ENCODE measurements at regions not wholly inside any gene's neighbourhood (a gene's known extent, or its start where the extent isn't known, plus 50 kb on each side); places are given as distances from the start of the nearest gene placed in this dataset.

GRCh38 chr3:188036375-188037194, 117.4 kb upstream of the LPP start:
- Histone ChIP-seq H3K36me3 (ENCODE audit: control insufficient read depth in 2 of 3, insufficient read depth in 3 of 3, low read length in 3 of 3) (no peaks in the 10 kb centered on the region), H3K27ac (ENCODE audit: low read depth in 2 of 2, low read length in 2 of 2) (no peak overlapping the region), H3K4me1 (ENCODE audit: control insufficient read depth in 2 of 3, insufficient read depth in 2 of 3, low read depth in 1 of 3, low read length in 3 of 3) (no peaks in the 10 kb centered on the region), H3K9me3 (ENCODE audit: control insufficient read depth in 2 of 3, insufficient read depth in 1 of 3, low read length in 3 of 3) (no peaks in the 10 kb centered on the region), H3K4me3 (ENCODE audit: low read length in 3 of 3) (no peak overlapping the region), H3K27me3 (ENCODE audit: control insufficient read depth, insufficient read depth, low read length) (no peaks in the 10 kb centered on the region), H3K9ac (ENCODE audit: low read length in 3 of 3) (no peak overlapping the region)
- no peak for TF ChIP-seq CTCF (IDR thresholded peaks at IDR 0.05; ENCODE audit: borderline replicate concordance, extremely low read depth, insufficient read depth)
- no peak for DNase-seq
- intact Hi-C loops (cut with DNase I): no loop called here
- no peak for FAIRE-seq

- intact Hi-C loops (cut with DNase I): no loop called here
- Histone ChIP-seq H3K27ac (ENCODE audit: low read depth in 2 of 2, low read length in 2 of 2) (no peak overlapping the region), H3K9ac (ENCODE audit: low read length in 3 of 3) (no peak overlapping the region)
Measured at GRCh38 chr3:188037195-188037718, 116.7 kb upstream of the LPP start.

GRCh38 chr3:188037965-188038581, 115.9 kb upstream of the LPP start:
- no peaks in the 10 kb centered on the region for H3K9me3 ChIP-seq (ENCODE audit: control insufficient read depth in 2 of 3, insufficient read depth in 1 of 3, low read length in 3 of 3)
- H3K4me3 ChIP-seq (ENCODE audit: low read length in 3 of 3): no peak overlapping the region
- H3K4me1 ChIP-seq (ENCODE audit: control insufficient read depth in 2 of 3, insufficient read depth in 2 of 3, low read depth in 1 of 3, low read length in 3 of 3): no peaks in the 10 kb centered on the region
- no peaks in the 10 kb centered on the region for H3K36me3 ChIP-seq (ENCODE audit: control insufficient read depth in 2 of 3, insufficient read depth in 3 of 3, low read length in 3 of 3)
- no peak overlapping the region for H3K27ac ChIP-seq (ENCODE audit: low read depth in 2 of 2, low read length in 2 of 2)
- DNase-seq (peak in 1 of 5 donors; percentile 63), FAIRE-seq (no peak)
- no peak for TF ChIP-seq CTCF (IDR thresholded peaks at IDR 0.05; ENCODE audit: borderline replicate concordance, extremely low read depth, insufficient read depth)
- H3K9ac ChIP-seq (ENCODE audit: low read length in 3 of 3): no peak overlapping the region
- H3K27me3 ChIP-seq (ENCODE audit: control insufficient read depth, insufficient read depth, low read length): no peaks in the 10 kb centered on the region
- intact Hi-C loops (cut with DNase I): no loop called here

More at GRCh38 chr3:188037195-188037718, 116.7 kb upstream of the LPP start:
- Histone ChIP-seq H3K36me3 (ENCODE audit: control insufficient read depth in 2 of 3, insufficient read depth in 3 of 3, low read length in 3 of 3) (no peaks in the 10 kb centered on the region), H3K9me3 (ENCODE audit: control insufficient read depth in 2 of 3, insufficient read depth in 1 of 3, low read length in 3 of 3) (no peaks in the 10 kb centered on the region), H3K27me3 (ENCODE audit: control insufficient read depth, insufficient read depth, low read length) (no peaks in the 10 kb centered on the region), H3K4me1 (ENCODE audit: control insufficient read depth in 2 of 3, insufficient read depth in 2 of 3, low read depth in 1 of 3, low read length in 3 of 3) (no peaks in the 10 kb centered on the region), H3K4me3 (ENCODE audit: low read length in 3 of 3) (no peak overlapping the region)
- no peak for FAIRE-seq
- peak in 3 of 5 donors; percentile 42 to 79 (median 66) for DNase-seq
- peak; percentile 58 for TF ChIP-seq CTCF (IDR thresholded peaks at IDR 0.05; ENCODE audit: borderline replicate concordance, extremely low read depth, insufficient read depth)

Data from kidney (tissue), 13 donors.